SK-N-MC (cell line): ENCODE measurements at regions not wholly inside any gene's neighbourhood (a gene's known extent, or its start where the extent isn't known, plus 50 kb on each side); places are given as distances from the start of the nearest gene placed in this dataset.

Experiments used
- EZH2 ChIP-seq: fragments of 200-600 bp; sonication (generic); IDR thresholded peaks from one replicate; pipeline ENCODE4 v1.6.1; 2017; ENCODE audit warnings: antibody characterized with exemption
- FOXP2 ChIP-seq: optimal IDR thresholded peaks from 2 replicates; pipeline ENCODE3; 2011; ENCODE audit warnings: mild to moderate bottlenecking, moderate library complexity; ENCODE audit not compliant: insufficient read depth; ENCODE audit errors: extremely low read length, control extremely low read depth
- POLR2AphosphoS5 ChIP-seq: IDR thresholded peaks from 2 replicates; pipeline ENCODE4 v1.6.1; 2012; ENCODE audit warnings: mild to moderate bottlenecking, low read depth, low read length, borderline replicate concordance

GRCh38 chr5:160504906-160505305, 83.3 kb downstream of the PTTG1 start:
- TF ChIP-seq POLR2AphosphoS5 (no peak), EZH2 (no peak), FOXP2 (no peak)
